Astrocyte (in vitro differentiated cells and primary cell): ENCODE measurements at regions not wholly inside any gene's neighbourhood (a gene's known extent, or its start where the extent isn't known, plus 50 kb on each side); places are given as distances from the start of the nearest gene placed in this dataset.

Experiments
- DNase-seq: peaks from one replicate; pipeline ENCODE4 v3.0.0-alpha.2; 2010; ENCODE audit warnings: low read depth
- FAIRE-seq: peaks from 2 replicates; lab custom pipeline; 2011; peaks lifted over from hg19 to GRCh38; lab: Jason Lieb, UNC
- H2AFZ ChIP-seq: 2 replicates; pipeline ENCODE4 v1.6.0; 2012; ENCODE audit warnings: low read depth, low read length, inconsistent platforms
- H3K27ac ChIP-seq: 2 replicates; pipeline ENCODE4 v1.5.1; 2011; ENCODE audit warnings: low read depth, low read length, inconsistent platforms
- H3K27me3 ChIP-seq: 2 replicates; pipeline ENCODE4 v1.6.0; 2011; ENCODE audit warnings: low read length, inconsistent platforms; ENCODE audit not compliant: insufficient read depth
- H3K36me3 ChIP-seq: 2 replicates; pipeline ENCODE4 v1.5.1; 2011; ENCODE audit warnings: low read length, inconsistent platforms; ENCODE audit not compliant: insufficient read depth
- H3K4me1 ChIP-seq: 2 replicates; pipeline ENCODE4 v1.5.1; 2011; ENCODE audit warnings: low read length, inconsistent platforms; ENCODE audit not compliant: insufficient read depth
- H3K4me2 ChIP-seq: 2 replicates; pipeline ENCODE4 v1.6.0; 2012; ENCODE audit warnings: low read length, inconsistent platforms
- H3K4me3 ChIP-seq: 2 replicates; pipeline ENCODE4 v1.5.1; 2011; ENCODE audit warnings: low read depth, mild to moderate bottlenecking, low read length, inconsistent platforms; ENCODE audit not compliant: insufficient read depth
- H3K79me2 ChIP-seq: 2 replicates; pipeline ENCODE4 v1.6.0; 2012; ENCODE audit warnings: mild to moderate bottlenecking, low read length, inconsistent platforms; ENCODE audit not compliant: insufficient read depth
- H3K9ac ChIP-seq: 2 replicates; pipeline ENCODE4 v1.6.0; 2012; ENCODE audit warnings: mild to moderate bottlenecking, low read length, inconsistent platforms
- H3K9me3 ChIP-seq: 2 replicates; pipeline ENCODE4 v1.5.1; 2012; ENCODE audit warnings: low read depth, mild to moderate bottlenecking, low read length, inconsistent platforms; ENCODE audit not compliant: insufficient read depth
- H4K20me1 ChIP-seq: 2 replicates; pipeline ENCODE4 v1.6.0; 2012; ENCODE audit warnings: low read length, inconsistent platforms; ENCODE audit not compliant: insufficient read depth
- H3K27ac Mint-ChIP-seq: one replicate; pipeline ENCODE4 v1.8.0; 2021; ENCODE audit warnings: mild to moderate bottlenecking, mixed read lengths; ENCODE audit not compliant: unreplicated experiment
- H3K27me3 Mint-ChIP-seq: one replicate; pipeline ENCODE4 v1.8.0; 2021; ENCODE audit warnings: low read depth, mixed read lengths; ENCODE audit not compliant: unreplicated experiment
- H3K36me3 Mint-ChIP-seq: one replicate; pipeline ENCODE4 v1.8.0; 2021; ENCODE audit warnings: low read depth, mixed read lengths; ENCODE audit not compliant: unreplicated experiment
- H3K4me1 Mint-ChIP-seq: one replicate; pipeline ENCODE4 v1.8.0; 2021; ENCODE audit warnings: low read depth, mixed read lengths; ENCODE audit not compliant: unreplicated experiment
- H3K4me3 Mint-ChIP-seq: one replicate; pipeline ENCODE4 v1.8.0; 2021; ENCODE audit warnings: mild to moderate bottlenecking, moderate library complexity, mixed read lengths; ENCODE audit not compliant: unreplicated experiment
- H3K9me3 Mint-ChIP-seq: one replicate; pipeline ENCODE4 v1.8.0; 2021; ENCODE audit warnings: mild to moderate bottlenecking, mixed read lengths; ENCODE audit not compliant: unreplicated experiment
- CTCF ChIP-seq: IDR thresholded peaks from 2 replicates; pipeline ENCODE4 v1.5.1; 2011; ENCODE audit warnings: low read depth, mild to moderate bottlenecking, inconsistent platforms, low read length, moderate library complexity; ENCODE audit not compliant: insufficient read depth
- EZH2 ChIP-seq: IDR thresholded peaks from 2 replicates; pipeline ENCODE4 v1.6.1; 2012; ENCODE audit warnings: mild to moderate bottlenecking, low read length, inconsistent platforms; ENCODE audit not compliant: insufficient read depth

- H2AFZ ChIP-seq = no peak overlapping the region
- no peak overlapping the region for H3K27ac ChIP-seq
- DNase-seq (no peak), FAIRE-seq (no peak)
- Mint-ChIP-seq H3K27ac (no peak overlapping the region), H3K4me1 (peaks cover 9% of the 10 kb centered on the region), H3K27me3 (no peaks in the 10 kb centered on the region), H3K36me3 (no peaks in the 10 kb centered on the region), H3K9me3 (no peaks in the 10 kb centered on the region), H3K4me3 (no peak overlapping the region)
- no peak overlapping the region for H3K4me3 ChIP-seq
- H3K27me3 ChIP-seq = no peaks in the 10 kb centered on the region
- no peak overlapping the region for H3K4me2 ChIP-seq
- no peaks in the 10 kb centered on the region for H3K9me3 ChIP-seq
- H3K9ac ChIP-seq = no peak overlapping the region
- H4K20me1 ChIP-seq = no peaks in the 10 kb centered on the region
- no peaks in the 10 kb centered on the region for H3K36me3 ChIP-seq
- TF ChIP-seq CTCF (no peak), EZH2 (no peak)
- H3K79me2 ChIP-seq = no peaks in the 10 kb centered on the region
- H3K4me1 ChIP-seq = no peaks in the 10 kb centered on the region
Measured at GRCh38 chr1:193421487-193421886, 235.1 kb upstream of the B3GALT2 start.

- H3K27ac ChIP-seq = no peak overlapping the region
- DNase-seq (no peak), FAIRE-seq (no peak)
- Mint-ChIP-seq H3K4me3 (no peak overlapping the region), H3K27me3 (no peaks in the 10 kb centered on the region), H3K27ac (no peak overlapping the region), H3K36me3 (no peaks in the 10 kb centered on the region), H3K4me1 (peaks cover 9% of the 10 kb centered on the region), H3K9me3 (no peaks in the 10 kb centered on the region)
- H3K4me1 ChIP-seq = no peaks in the 10 kb centered on the region
- H3K27me3 ChIP-seq = no peaks in the 10 kb centered on the region
- no peaks in the 10 kb centered on the region for H3K79me2 ChIP-seq
- no peak overlapping the region for H3K9ac ChIP-seq
- H3K9me3 ChIP-seq = no peaks in the 10 kb centered on the region
- no peak overlapping the region for H3K4me3 ChIP-seq
- H4K20me1 ChIP-seq = no peaks in the 10 kb centered on the region
- H2AFZ ChIP-seq = no peak overlapping the region
- H3K36me3 ChIP-seq = no peaks in the 10 kb centered on the region
- TF ChIP-seq EZH2 = no peak
- no peak for TF ChIP-seq CTCF
- H3K4me2 ChIP-seq = no peak overlapping the region
Measured at GRCh38 chr1:193419295-193419694, 232.9 kb upstream of the B3GALT2 start.

- no peaks in the 10 kb centered on the region for H3K79me2 ChIP-seq
- peak overlapping the region; percentile 37 for H3K4me3 Mint-ChIP-seq
- H3K4me1 Mint-ChIP-seq = peaks cover 9% of the 10 kb centered on the region
- no peak overlapping the region for H2AFZ ChIP-seq
- no peak overlapping the region for H3K27ac ChIP-seq
- H4K20me1 ChIP-seq = no peaks in the 10 kb centered on the region
- H3K9ac ChIP-seq = peak overlapping the region; percentile 33
- no peaks in the 10 kb centered on the region for H3K36me3 Mint-ChIP-seq
- DNase-seq (no peak), FAIRE-seq (no peak)
- H3K9me3 Mint-ChIP-seq = no peaks in the 10 kb centered on the region
- no peak overlapping the region for H3K27ac Mint-ChIP-seq
- no peaks in the 10 kb centered on the region for H3K27me3 Mint-ChIP-seq
- no peaks in the 10 kb centered on the region for H3K9me3 ChIP-seq
- H3K4me3 ChIP-seq = peak overlapping the region; percentile 12
- peak overlapping the region; percentile 74 for H3K4me2 ChIP-seq
- no peaks in the 10 kb centered on the region for H3K36me3 ChIP-seq
- H3K27me3 ChIP-seq = no peaks in the 10 kb centered on the region
- no peak for TF ChIP-seq CTCF
- H3K4me1 ChIP-seq = no peaks in the 10 kb centered on the region
Measured at GRCh38 chr1:193418745-193419058, 232.3 kb upstream of the B3GALT2 start.
